Endothelial cell of umbilical vein (primary cell): ENCODE measurements at regions not wholly inside any gene's neighbourhood (a gene's known extent, or its start where the extent isn't known, plus 50 kb on each side); places are given as distances from the start of the nearest gene placed in this dataset.

Source experiments
- BruUV-seq: library from RNA; stranded (reverse); fragments of 400-500 nt; replicated peaks from 2 replicates; lab custom pipeline; 2021; lab: Mats Ljungman, UMichigan
- CTCF ChIA-PET: fragments of 300-600, 350-600 bp; sonication (Branson Sonifier 250); formaldehyde crosslinking; loops from one replicate; lab custom pipeline; 2021; ENCODE audit warnings: antibody characterized with exemption, inconsistent platforms; lab: Charles Lee
- POLR2A ChIA-PET: fragments of 300-600, 350-600 bp; sonication (Branson Sonifier 250); formaldehyde crosslinking; loops from one replicate; lab custom pipeline; 2021; ENCODE audit warnings: antibody characterized with exemption, inconsistent platforms; lab: Charles Lee
- DNase-seq: peaks from one replicate; pipeline ENCODE4 v3.0.0-alpha.2; 2011; ENCODE audit warnings: low read depth, low spot score
- FAIRE-seq: peaks from 2 replicates; lab custom pipeline; 2011; peaks lifted over from hg19 to GRCh38; lab: Jason Lieb, UNC
- H2AFZ ChIP-seq: 2 replicates; pipeline ENCODE4 v1.6.0; 2012; ENCODE audit warnings: low read depth, low read length, control low read depth, inconsistent platforms
- H3K27ac ChIP-seq: 2 replicates; pipeline ENCODE4 v1.5.1; 2011; ENCODE audit warnings: low read depth, mild to moderate bottlenecking, control low read depth, low read length, moderate library complexity; ENCODE audit not compliant: insufficient read depth
- H3K27me3 ChIP-seq, 2 experiments: 2 replicates each; pipeline versions ENCODE4 v1.6.0 to v1.6.1; 2011; ENCODE audit warnings: low read length in 2 of 2, mixed read lengths in 1 of 2; ENCODE audit not compliant: control insufficient read depth in 2 of 2, insufficient read depth in 2 of 2
- H3K36me3 ChIP-seq, 2 experiments: 2 replicates in 1 of 2; 3 replicates in 1 of 2; pipeline ENCODE4 v1.5.1; 2011; ENCODE audit warnings: low read length in 2 of 2, mild to moderate bottlenecking in 1 of 2, moderate library complexity in 1 of 2; ENCODE audit not compliant: control insufficient read depth in 2 of 2, insufficient read depth in 2 of 2; ENCODE audit errors: extremely low read depth in 1 of 2
- H3K4me1 ChIP-seq: 3 replicates; pipeline ENCODE4 v1.5.1; 2011; ENCODE audit warnings: mild to moderate bottlenecking, low read length; ENCODE audit not compliant: control insufficient read depth, insufficient read depth; ENCODE audit errors: extremely low read depth
- H3K4me2 ChIP-seq: 2 replicates; pipeline ENCODE4 v1.6.1; 2011; ENCODE audit warnings: low read length, control low read depth, mixed read lengths; ENCODE audit not compliant: insufficient read depth
- H3K4me3 ChIP-seq, 3 experiments: fragments of 200-600 bp in 1 of 3; sonication (generic), shearing (Covaris generic) in 1 of 3; replicated peaks in 1 of 3; 2 replicates each; pipeline ENCODE4 v1.5.1; 2011 to 2016; ENCODE audit warnings: control low read depth in 3 of 3, low read length in 3 of 3, mild to moderate bottlenecking in 2 of 3, inconsistent platforms in 1 of 3, low read depth in 1 of 3, moderate library complexity in 1 of 3; ENCODE audit not compliant: insufficient read depth in 1 of 3
- H3K79me2 ChIP-seq: 2 replicates; pipeline ENCODE4 v1.6.0; 2012; ENCODE audit warnings: low read length, inconsistent platforms; ENCODE audit not compliant: control insufficient read depth, insufficient read depth
- H3K9ac ChIP-seq: replicated peaks from 2 replicates; pipeline ENCODE3; 2011; ENCODE audit warnings: low read length, control low read depth; ENCODE audit not compliant: insufficient read depth; ENCODE audit errors: extremely low read depth
- H3K9me1 ChIP-seq: replicated peaks from 3 replicates; pipeline ENCODE4 v1.6.0; 2011; ENCODE audit warnings: mild to moderate bottlenecking, low read length; ENCODE audit not compliant: control insufficient read depth, insufficient read depth; ENCODE audit errors: extremely low read depth
- H3K9me3 ChIP-seq: replicated peaks from 2 replicates; pipeline ENCODE4 v1.5.1; 2012; ENCODE audit warnings: low read length, inconsistent platforms; ENCODE audit not compliant: control insufficient read depth, insufficient read depth
- H4K20me1 ChIP-seq: replicated peaks from 2 replicates; pipeline ENCODE3; 2011; ENCODE audit warnings: mild to moderate bottlenecking, low read length; ENCODE audit not compliant: control insufficient read depth, insufficient read depth; ENCODE audit errors: extremely low read depth
- CTCF ChIP-seq, 2 donors: IDR thresholded peaks; 1 replicate in 1 of 2; 2 replicates in 1 of 2; pipeline ENCODE4 v1.5.1; 2011; ENCODE audit warnings: low read length in 2 of 2, mild to moderate bottlenecking in 2 of 2, moderate library complexity in 2 of 2, control low read depth in 1 of 2, inconsistent platforms in 1 of 2, low read depth in 1 of 2; ENCODE audit not compliant: insufficient read depth in 1 of 2; ENCODE audit errors: extremely low read depth in 1 of 2
- EZH2 ChIP-seq: IDR thresholded peaks from 2 replicates; pipeline ENCODE4 v1.6.1; 2012; ENCODE audit warnings: borderline replicate concordance, low read depth, mild to moderate bottlenecking, moderate library complexity, low read length, inconsistent platforms; ENCODE audit not compliant: severe bottlenecking
- FOS ChIP-seq: IDR thresholded peaks from 2 replicates; pipeline ENCODE4 v1.6.1; 2011; ENCODE audit warnings: mild to moderate bottlenecking, low read length, moderate library complexity, borderline replicate concordance; ENCODE audit not compliant: insufficient read depth
- GATA2 ChIP-seq: IDR thresholded peaks from 2 replicates; pipeline ENCODE4 v1.7.0; 2011; ENCODE audit warnings: low read depth, mild to moderate bottlenecking, moderate library complexity, mixed read lengths, low read length; ENCODE audit not compliant: insufficient read length, insufficient read depth
- JUN ChIP-seq: IDR thresholded peaks from 2 replicates; pipeline ENCODE4 v1.6.1; 2011; ENCODE audit warnings: borderline replicate concordance, low read depth; ENCODE audit not compliant: insufficient read length, insufficient read depth
- MAX ChIP-seq: IDR thresholded peaks from 2 replicates; pipeline ENCODE4 v1.6.1; 2011; ENCODE audit not compliant: insufficient read depth, insufficient read length
- MYC ChIP-seq: IDR thresholded peaks from one replicate; pipeline ENCODE4 v1.6.1; 2011; ENCODE audit warnings: mild to moderate bottlenecking, low read depth, low read length
- POLR2A ChIP-seq: IDR thresholded peaks from 2 replicates; pipeline ENCODE4 v1.6.1; 2012; ENCODE audit warnings: low read depth, mild to moderate bottlenecking, control low read depth, low read length
- POLR2AphosphoS5 ChIP-seq: IDR thresholded peaks from 2 replicates; pipeline ENCODE4 v1.6.1; 2012; ENCODE audit warnings: low read depth, mild to moderate bottlenecking, control low read depth, low read length, moderate library complexity; ENCODE audit not compliant: insufficient read depth
- dilution Hi-C: fragments of 300-500 bp; cut with MboI; formaldehyde crosslinking; loops from one replicate; pipeline ENCODE4 v1.15.0; 2019; ENCODE audit warnings: low sequenced_read_pairs; ENCODE audit not compliant: extremely low pct_ligation_motif_present
- intact Hi-C: fragments of 100-400 bp; cut with micrococcal nuclease; formaldehyde crosslinking; loops from one replicate; pipeline ENCODE4 v1.10.0; 2022

GRCh38 chr2:48183991-48184390 lies 130.5 kb upstream of the FOXN2 start:
- H3K9me3 ChIP-seq = no peaks in the 10 kb centered on the region
- intact Hi-C loops (no loop called here), dilution Hi-C loops (no loop called here)
- H3K79me2 ChIP-seq = no peaks in the 10 kb centered on the region
- H3K36me3 ChIP-seq = no peaks in the 10 kb centered on the region
- H3K9me1 ChIP-seq = no peaks in the 10 kb centered on the region
- POLR2A ChIA-PET = no interaction called here
- no peak for FAIRE-seq
- H2AFZ ChIP-seq = no peak overlapping the region
- H3K4me2 ChIP-seq = no peak overlapping the region
- DNase-seq = no peak
- no peaks in the 10 kb centered on the region for H4K20me1 ChIP-seq
- no peak overlapping the region for H3K4me3 ChIP-seq
- no TSS peak for BruUV-seq
- no peaks in the 10 kb centered on the region for H3K27me3 ChIP-seq
- H3K9ac ChIP-seq = no peak overlapping the region
- no peaks in the 10 kb centered on the region for H3K4me1 ChIP-seq
- CTCF ChIA-PET = no interaction called here
- TF ChIP-seq FOS = no peak
- no peak for TF ChIP-seq POLR2AphosphoS5
- TF ChIP-seq MAX = no peak
- TF ChIP-seq MYC = no peak
- no peak for TF ChIP-seq GATA2
- no peak for TF ChIP-seq POLR2A
- no peak for TF ChIP-seq JUN
- H3K27ac ChIP-seq = no peak overlapping the region

- Histone ChIP-seq H2AFZ (no peak overlapping the region), H3K9ac (no peak overlapping the region), H3K9me1 (no peaks in the 10 kb centered on the region), H4K20me1 (no peaks in the 10 kb centered on the region), H3K79me2 (no peaks in the 10 kb centered on the region), H3K27ac (no peak overlapping the region), H3K4me3 (no peak overlapping the region), H3K9me3 (no peaks in the 10 kb centered on the region), H3K36me3 (no peaks in the 10 kb centered on the region), H3K27me3 (no peaks in the 10 kb centered on the region), H3K4me2 (no peak overlapping the region), H3K4me1 (no peaks in the 10 kb centered on the region)
- ChIA-PET CTCF (interaction anchor here (1.0 kb wide), 1 partner anchor 21 kb away, joined by 3 read pairs; no protein-coding TSS in a partner anchor), POLR2A (no interaction called here)
- dilution Hi-C loops = no loop called here
- FAIRE-seq (no peak), DNase-seq (no peak)
- BruUV-seq = no TSS peak
- no peak for TF ChIP-seq MAX
- no peak for TF ChIP-seq FOS
- TF ChIP-seq CTCF (IDR thresholded peaks at IDR 0.05; ENCODE audit: extremely low read depth in 1 of 2, insufficient read depth in 1 of 2, low read depth in 1 of 2, low read length in 2 of 2) = no peak
- no peak for TF ChIP-seq GATA2
- no peak for TF ChIP-seq POLR2A
- no peak for TF ChIP-seq JUN
- no peak for TF ChIP-seq MYC
- no peak for TF ChIP-seq EZH2
- TF ChIP-seq POLR2AphosphoS5 = no peak
- intact Hi-C loops = no loop called here
Observed at GRCh38 chr2:48187503-48187902, 127.0 kb upstream of the FOXN2 start.
